Peyer's patch (tissue), 4 donors: ENCODE measurements at regions not wholly inside any gene's neighbourhood (a gene's known extent, or its start where the extent isn't known, plus 50 kb on each side); places are given as distances from the start of the nearest gene placed in this dataset.

Source experiments
- DNase-seq, 3 donors: peaks; one replicate each; pipeline ENCODE4 v3.0.0-alpha.2; 2017 to 2019
- H3K27ac ChIP-seq, 4 donors: fragments of 200-600 bp; sonication (generic); one replicate each; pipeline ENCODE4 v1.5.1; 2016 to 2019
- H3K27me3 ChIP-seq, 2 donors: fragments of 200-600 bp; sonication (generic); one replicate each; pipeline ENCODE4 v1.5.1; 2019
- H3K36me3 ChIP-seq, 3 donors: fragments of 200-600 bp; sonication (generic); one replicate each; pipeline ENCODE4 v1.5.1; 2016 to 2019
- H3K4me1 ChIP-seq, 4 donors: fragments of 200-600 bp; sonication (generic); one replicate each; pipeline ENCODE4 v1.5.1; 2016 to 2019
- H3K4me3 ChIP-seq, 4 donors: fragments of 200-600 bp; sonication (generic); 1 replicate in 3 of 4; 2 replicates in 1 of 4; pipeline ENCODE4 v1.5.1; 2016 to 2019; ENCODE audit warnings: mild to moderate bottlenecking in 1 of 4
- H3K9me3 ChIP-seq, 4 donors: fragments of 200-600 bp; sonication (generic); one replicate each; pipeline ENCODE4 v1.5.1; 2016 to 2019; ENCODE audit warnings: mild to moderate bottlenecking in 1 of 4
- POLR2A ChIP-seq, 2 donors: fragments of 450-650 bp; IDR thresholded peaks; one replicate each; pipeline ENCODE4 v1.5.1; 2017; ENCODE audit warnings: antibody characterized with exemption in 2 of 2, mild to moderate bottlenecking in 2 of 2, moderate library complexity in 2 of 2
- TF ChIP-seq, protein P1 (sequence below), 6 experiments: fragments of 450-650 bp in 4 of 6; fragments of 200-600 bp in 2 of 6; sonication (generic) in 1 of 6; IDR thresholded peaks; one replicate each; pipeline ENCODE4 v1.5.1; 2017 to 2019; ENCODE audit warnings: antibody characterized with exemption in 6 of 6, mild to moderate bottlenecking in 3 of 6, moderate library complexity in 1 of 6

DNA sequence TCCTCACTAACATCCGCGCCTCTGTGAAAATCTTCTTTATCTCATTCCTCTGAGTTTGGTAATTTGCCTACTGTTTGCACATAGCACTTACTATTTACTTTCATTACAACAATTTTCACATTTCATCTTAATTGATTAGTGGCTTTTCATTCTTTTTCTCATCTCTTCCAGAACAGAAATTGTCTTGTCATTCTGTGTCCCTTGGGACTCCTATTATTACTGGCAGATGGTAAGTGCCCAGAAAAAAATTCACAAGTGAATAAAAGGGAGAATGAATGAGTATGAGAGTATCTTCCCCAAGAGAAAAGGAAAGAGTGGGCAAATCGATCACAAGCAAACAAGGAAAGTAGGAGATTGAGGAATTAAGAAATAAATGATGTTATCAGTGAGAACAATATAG lies 876.1 kb downstream of the TLE4 start:
- TF ChIP-seq POLR2A (IDR thresholded peaks at IDR 0.05) = no peak
- TF ChIP-seq, protein P1, sequence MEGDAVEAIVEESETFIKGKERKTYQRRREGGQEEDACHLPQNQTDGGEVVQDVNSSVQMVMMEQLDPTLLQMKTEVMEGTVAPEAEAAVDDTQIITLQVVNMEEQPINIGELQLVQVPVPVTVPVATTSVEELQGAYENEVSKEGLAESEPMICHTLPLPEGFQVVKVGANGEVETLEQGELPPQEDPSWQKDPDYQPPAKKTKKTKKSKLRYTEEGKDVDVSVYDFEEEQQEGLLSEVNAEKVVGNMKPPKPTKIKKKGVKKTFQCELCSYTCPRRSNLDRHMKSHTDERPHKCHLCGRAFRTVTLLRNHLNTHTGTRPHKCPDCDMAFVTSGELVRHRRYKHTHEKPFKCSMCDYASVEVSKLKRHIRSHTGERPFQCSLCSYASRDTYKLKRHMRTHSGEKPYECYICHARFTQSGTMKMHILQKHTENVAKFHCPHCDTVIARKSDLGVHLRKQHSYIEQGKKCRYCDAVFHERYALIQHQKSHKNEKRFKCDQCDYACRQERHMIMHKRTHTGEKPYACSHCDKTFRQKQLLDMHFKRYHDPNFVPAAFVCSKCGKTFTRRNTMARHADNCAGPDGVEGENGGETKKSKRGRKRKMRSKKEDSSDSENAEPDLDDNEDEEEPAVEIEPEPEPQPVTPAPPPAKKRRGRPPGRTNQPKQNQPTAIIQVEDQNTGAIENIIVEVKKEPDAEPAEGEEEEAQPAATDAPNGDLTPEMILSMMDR (IDR thresholded peaks at IDR 0.05) = no peak
- no peaks in the 10 kb centered on the region for H3K36me3 ChIP-seq
- no peak overlapping the region for H3K27ac ChIP-seq
- DNase-seq = no peak
- no peaks in the 10 kb centered on the region for H3K9me3 ChIP-seq
- no peaks in the 10 kb centered on the region for H3K4me1 ChIP-seq
- H3K27me3 ChIP-seq = no peaks in the 10 kb centered on the region
- no peak overlapping the region for H3K4me3 ChIP-seq

DNA sequence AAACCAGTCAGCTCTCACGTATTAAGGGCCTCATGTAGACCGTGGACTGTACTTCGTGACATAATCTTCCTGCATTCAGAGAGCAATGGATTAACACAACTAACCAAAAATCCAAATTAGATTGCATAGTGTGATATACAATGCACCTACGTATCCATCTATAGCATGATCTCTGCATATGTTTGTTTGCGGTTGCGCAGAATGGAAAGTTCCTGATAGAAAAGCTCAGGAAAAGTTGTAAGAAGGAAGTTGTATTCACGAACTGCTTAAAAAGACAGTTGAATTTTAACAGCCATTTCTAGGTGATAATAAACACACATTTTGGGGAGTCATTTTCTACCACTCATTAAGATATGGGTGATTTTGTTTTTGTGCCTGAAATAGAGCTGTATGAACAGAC lies 869.0 kb downstream of the TLE4 start:
- Histone ChIP-seq H3K27me3 (no peaks in the 10 kb centered on the region), H3K9me3 (no peaks in the 10 kb centered on the region), H3K4me1 (no peaks in the 10 kb centered on the region), H3K4me3 (no peak overlapping the region), H3K27ac (no peak overlapping the region), H3K36me3 (no peaks in the 10 kb centered on the region)
- no peak for TF ChIP-seq POLR2A (IDR thresholded peaks at IDR 0.05)
- TF ChIP-seq, protein P1 (IDR thresholded peaks at IDR 0.05) = no peak
- DNase-seq = no peak

GRCh38 chr9:80437825-80438224 lies 866.1 kb downstream of the TLE4 start:
- Histone ChIP-seq H3K27me3 (no peaks in the 10 kb centered on the region), H3K4me1 (no peaks in the 10 kb centered on the region), H3K27ac (no peak overlapping the region), H3K36me3 (no peaks in the 10 kb centered on the region), H3K4me3 (no peak overlapping the region), H3K9me3 (no peaks in the 10 kb centered on the region)
- TF ChIP-seq POLR2A (IDR thresholded peaks at IDR 0.05) = no peak
- TF ChIP-seq, protein P1 (IDR thresholded peaks at IDR 0.05) = no peak
- no peak for DNase-seq

DNA sequence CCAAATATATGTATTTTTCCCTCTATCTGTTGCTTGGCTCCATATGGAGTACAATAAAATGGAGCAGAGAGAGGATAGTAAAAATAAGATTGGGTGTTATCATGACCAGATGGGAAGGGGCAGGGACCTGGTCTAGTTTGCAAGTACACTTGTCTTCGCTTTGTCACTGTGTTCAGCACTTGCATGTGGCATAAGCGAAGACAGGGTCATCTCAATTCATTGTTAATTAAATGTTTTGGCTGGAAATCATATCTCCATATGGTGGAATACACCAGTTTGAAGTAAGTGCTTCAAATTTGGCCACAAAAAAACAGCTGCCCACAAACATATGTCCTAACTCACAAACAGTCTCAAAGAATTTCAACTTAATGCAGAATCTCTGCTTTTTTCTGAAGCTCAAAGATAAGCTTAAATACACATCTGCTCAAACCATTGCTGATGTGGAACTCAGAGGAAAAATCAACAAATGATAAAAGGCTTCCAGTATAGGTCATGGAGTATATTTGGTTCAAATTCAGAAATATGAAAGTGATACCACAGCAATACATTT lies 865.4 kb downstream of the TLE4 start:
- no peak overlapping the region for H3K27ac ChIP-seq
- TF ChIP-seq, protein P1 (IDR thresholded peaks at IDR 0.05) = no peak
- no peak for TF ChIP-seq POLR2A (IDR thresholded peaks at IDR 0.05)

DNA sequence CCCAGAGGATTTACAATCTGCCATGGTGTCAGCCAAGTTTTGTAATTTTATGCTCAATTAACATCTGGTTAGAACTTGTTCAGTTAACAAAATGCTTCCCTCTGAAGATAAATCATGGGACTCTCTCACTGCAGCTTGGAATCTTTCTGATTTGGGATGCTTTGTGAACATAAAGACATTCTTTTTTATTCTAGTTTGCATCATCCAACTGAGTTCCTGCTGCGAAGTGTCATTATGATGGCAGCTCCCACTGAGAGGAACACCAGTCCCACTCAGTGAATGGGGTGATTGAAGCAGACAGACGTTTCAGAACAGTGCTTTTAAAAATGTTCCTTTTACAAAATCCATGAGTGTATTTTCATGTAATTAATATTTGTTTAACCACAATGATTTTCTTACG lies 863.8 kb downstream of the TLE4 start:
- peaks cover 0 to 3% (median 0%) of the 10 kb centered on the region in 4 donors for H3K9me3 ChIP-seq
- no peaks in the 10 kb centered on the region for H3K4me1 ChIP-seq
- no peaks in the 10 kb centered on the region for H3K36me3 ChIP-seq
- TF ChIP-seq POLR2A (IDR thresholded peaks at IDR 0.05) = no peak
- TF ChIP-seq, protein P1 (IDR thresholded peaks at IDR 0.05) = no peak
- H3K4me3 ChIP-seq = no peak overlapping the region
- DNase-seq = no peak
- H3K27ac ChIP-seq = no peak overlapping the region
- H3K27me3 ChIP-seq = no peaks in the 10 kb centered on the region

More for the DNA sequence above, 865.4 kb downstream of the TLE4 start:
- Histone ChIP-seq H3K27me3 (no peaks in the 10 kb centered on the region), H3K4me1 (no peaks in the 10 kb centered on the region), H3K36me3 (no peaks in the 10 kb centered on the region), H3K4me3 (no peak overlapping the region), H3K9me3 (no peaks in the 10 kb centered on the region)
- no peak for DNase-seq

DNA sequence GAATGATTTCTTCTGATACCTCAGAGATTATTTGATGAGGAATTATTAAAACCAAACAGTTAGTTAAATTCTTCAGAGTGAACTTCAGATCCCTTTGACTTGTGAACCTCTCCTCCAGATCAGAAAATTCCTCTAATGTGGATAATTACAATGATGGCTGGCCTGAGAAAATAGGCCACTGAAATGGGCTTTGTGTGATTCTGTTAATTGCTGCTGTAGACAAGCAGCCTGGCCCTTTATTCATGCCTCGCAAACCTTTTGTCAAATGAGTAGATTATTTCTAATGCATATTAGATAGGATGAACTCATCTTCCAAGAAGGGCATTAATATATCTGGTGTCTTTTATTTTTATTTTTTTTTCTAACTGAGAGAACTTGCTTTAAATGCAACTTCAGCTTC lies 855.2 kb downstream of the TLE4 start:
- TF ChIP-seq POLR2A (IDR thresholded peaks at IDR 0.05) = no peak
- TF ChIP-seq, protein P1 (IDR thresholded peaks at IDR 0.05) = no peak
- H3K36me3 ChIP-seq = no peaks in the 10 kb centered on the region
- H3K4me3 ChIP-seq = no peak overlapping the region
- no peaks in the 10 kb centered on the region for H3K4me1 ChIP-seq
- peaks cover 0 to 3% (median 0%) of the 10 kb centered on the region in 4 donors for H3K9me3 ChIP-seq
- no peaks in the 10 kb centered on the region for H3K27me3 ChIP-seq
- no peak for DNase-seq
- no peak overlapping the region for H3K27ac ChIP-seq
